GM10248 (cell line): ENCODE measurements at regions not wholly inside any gene's neighbourhood (a gene's known extent, or its start where the extent isn't known, plus 50 kb on each side); places are given as distances from the start of the nearest gene placed in this dataset.
A peak's percentile ranks its signal among the peaks of the same experiment; 100 is the strongest.

Experiments used
- CTCF ChIA-PET: fragments of 300-600 bp; sonication (Branson Sonifier 250); formaldehyde crosslinking; extraction: SDS; loops from one replicate; lab custom pipeline; 2021; ENCODE audit warnings: antibody characterized with exemption; lab: Yijun Ruan, JAX
- POLR2A ChIA-PET: fragments of 350-650 bp; sonication (Branson Sonifier 250); formaldehyde crosslinking; extraction: SDS; loops from one replicate; lab custom pipeline; 2020; ENCODE audit warnings: antibody characterized with exemption; lab: Yijun Ruan, JAX
- DNase-seq: peaks from one replicate; pipeline ENCODE4 v3.0.0; 2012; ENCODE audit errors: extremely low spot score
- TF ChIP-seq, protein P1 (sequence below): IDR thresholded peaks from 2 replicates; pipeline ENCODE4 v1.5.1; 2012; ENCODE audit warnings: mild to moderate bottlenecking, low read depth; ENCODE audit errors: extremely low read depth, missing control alignments, control extremely low read depth

DNA sequence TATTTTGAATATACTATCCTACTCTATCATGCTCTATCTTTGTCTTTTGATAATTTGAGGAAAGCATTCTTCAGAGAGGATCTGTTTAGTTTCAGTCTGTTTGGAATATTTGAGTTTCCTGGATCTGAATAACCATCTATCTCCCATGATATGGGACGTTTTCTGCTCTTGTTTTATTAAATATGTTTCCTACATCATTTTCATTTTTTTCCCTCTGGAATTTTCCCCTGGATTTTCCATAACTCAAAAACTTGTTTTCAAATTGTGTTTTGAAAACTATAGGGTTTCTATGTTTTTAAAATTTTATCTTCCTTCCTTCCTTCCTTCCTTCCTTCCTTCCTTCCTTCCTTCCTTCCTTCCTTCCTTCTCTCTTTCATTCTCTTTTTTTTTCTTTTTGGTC lies 974.2 kb downstream of the TMEM121 start:
- ChIA-PET POLR2A (no interaction called here), CTCF (interaction anchor here (1.0 to 12.0 kb wide), 6 partner anchors 12 to 117 kb away, joined by 4 to 126 read pairs (median 16); no protein-coding TSS in a partner anchor)
- no peak for DNase-seq
- TF ChIP-seq, protein P1, sequence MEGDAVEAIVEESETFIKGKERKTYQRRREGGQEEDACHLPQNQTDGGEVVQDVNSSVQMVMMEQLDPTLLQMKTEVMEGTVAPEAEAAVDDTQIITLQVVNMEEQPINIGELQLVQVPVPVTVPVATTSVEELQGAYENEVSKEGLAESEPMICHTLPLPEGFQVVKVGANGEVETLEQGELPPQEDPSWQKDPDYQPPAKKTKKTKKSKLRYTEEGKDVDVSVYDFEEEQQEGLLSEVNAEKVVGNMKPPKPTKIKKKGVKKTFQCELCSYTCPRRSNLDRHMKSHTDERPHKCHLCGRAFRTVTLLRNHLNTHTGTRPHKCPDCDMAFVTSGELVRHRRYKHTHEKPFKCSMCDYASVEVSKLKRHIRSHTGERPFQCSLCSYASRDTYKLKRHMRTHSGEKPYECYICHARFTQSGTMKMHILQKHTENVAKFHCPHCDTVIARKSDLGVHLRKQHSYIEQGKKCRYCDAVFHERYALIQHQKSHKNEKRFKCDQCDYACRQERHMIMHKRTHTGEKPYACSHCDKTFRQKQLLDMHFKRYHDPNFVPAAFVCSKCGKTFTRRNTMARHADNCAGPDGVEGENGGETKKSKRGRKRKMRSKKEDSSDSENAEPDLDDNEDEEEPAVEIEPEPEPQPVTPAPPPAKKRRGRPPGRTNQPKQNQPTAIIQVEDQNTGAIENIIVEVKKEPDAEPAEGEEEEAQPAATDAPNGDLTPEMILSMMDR = no peak

- POLR2A ChIA-PET = no interaction called here
Observed at GRCh38 chr14:106501898-106502297, 975.5 kb downstream of the TMEM121 start.

GRCh38 chr14:106505366-106505765 lies 979.0 kb downstream of the TMEM121 start:
- ChIA-PET POLR2A (no interaction called here), CTCF (interaction anchor here (0.9 to 12.0 kb wide), 5 partner anchors 13 to 52 kb away, joined by 3 to 126 read pairs (median 4); no protein-coding TSS in a partner anchor)
- TF ChIP-seq, protein P1 = no peak
- DNase-seq = no peak

More at GRCh38 chr14:106501898-106502297, 975.5 kb downstream of the TMEM121 start:
- DNase-seq = no peak
- CTCF ChIA-PET = interaction anchor here (1.0 to 12.0 kb wide), 8 partner anchors 17 to 330 kb away, joined by 3 to 126 read pairs (median 8); no protein-coding TSS in a partner anchor
- TF ChIP-seq, protein P1 = no peak

DNA sequence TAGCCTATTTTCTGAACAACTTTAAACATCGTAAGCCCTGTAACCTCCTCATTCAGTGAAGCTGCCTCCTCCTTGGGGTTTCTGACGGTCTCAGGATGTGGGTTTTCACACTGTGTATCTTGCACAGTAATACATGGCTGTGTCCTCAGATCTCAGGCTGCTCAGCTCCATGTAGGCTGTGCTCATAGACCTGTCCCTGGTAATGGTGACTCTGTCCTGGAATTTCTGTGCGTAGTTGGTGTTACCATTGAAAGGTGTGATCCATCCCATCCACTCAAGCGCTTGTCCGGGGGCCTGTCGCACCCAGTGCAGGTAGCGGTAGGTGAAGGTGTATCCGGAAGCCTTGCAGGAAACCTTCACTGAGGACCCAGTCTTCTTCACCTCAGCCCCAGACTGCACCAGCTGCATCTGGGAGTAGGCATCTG lies 980.5 kb downstream of the TMEM121 start:
- CTCF ChIA-PET = interaction anchor here (1.0 to 12.0 kb wide), 10 partner anchors 10 to 133 kb away, joined by 3 to 126 read pairs (median 11); no protein-coding TSS in a partner anchor
- no peak for DNase-seq
- POLR2A ChIA-PET = no interaction called here
- TF ChIP-seq, protein P1 = no peak

- DNase-seq = no peak
- CTCF ChIA-PET = interaction anchor here (0.8 to 12.0 kb wide), 17 partner anchors 10 to 134 kb away, joined by 3 to 126 read pairs (median 5); no protein-coding TSS in a partner anchor
- POLR2A ChIA-PET = no interaction called here
- TF ChIP-seq, protein P1 = no peak
Observed at GRCh38 chr14:106507354-106507753, 981.0 kb downstream of the TMEM121 start.

DNA sequence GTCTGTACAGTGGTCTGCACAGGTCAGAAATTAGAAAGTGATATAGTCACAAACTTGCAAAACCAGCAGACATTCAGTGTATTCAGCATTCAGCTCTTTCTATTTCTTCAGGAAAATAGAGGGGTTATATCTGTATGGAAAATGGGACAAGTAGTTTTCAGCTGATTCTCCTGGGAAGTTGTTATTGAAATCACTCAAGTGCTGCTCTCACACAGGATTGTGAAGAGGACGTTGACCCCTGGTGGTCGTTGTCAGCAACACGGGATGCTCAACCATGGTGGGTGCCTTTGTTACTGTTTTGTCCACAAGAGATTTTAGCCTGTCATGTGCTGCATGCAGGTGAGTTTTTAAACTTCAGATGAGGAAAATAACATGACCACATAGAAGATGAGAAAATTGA lies 981.8 kb downstream of the TMEM121 start:
- TF ChIP-seq, protein P1 = peak; percentile 11
- POLR2A ChIA-PET = no interaction called here
- DNase-seq = no peak
- CTCF ChIA-PET = interaction anchor here (0.8 to 12.0 kb wide), 20 partner anchors 9 to 184 kb away, joined by 3 to 126 read pairs (median 5); no protein-coding TSS in a partner anchor
